Endothelial cell of umbilical vein (primary cell): ENCODE measurements at regions not wholly inside any gene's neighbourhood (a gene's known extent, or its start where the extent isn't known, plus 50 kb on each side); places are given as distances from the start of the nearest gene placed in this dataset.

Experiments used
- BruUV-seq: library from RNA; stranded (reverse); fragments of 400-500 nt; replicated peaks from 2 replicates; lab custom pipeline; 2021; lab: Mats Ljungman, UMichigan
- CTCF ChIA-PET: fragments of 300-600, 350-600 bp; sonication (Branson Sonifier 250); formaldehyde crosslinking; loops from one replicate; lab custom pipeline; 2021; ENCODE audit warnings: antibody characterized with exemption, inconsistent platforms; lab: Charles Lee
- POLR2A ChIA-PET: fragments of 300-600, 350-600 bp; sonication (Branson Sonifier 250); formaldehyde crosslinking; loops from one replicate; lab custom pipeline; 2021; ENCODE audit warnings: antibody characterized with exemption, inconsistent platforms; lab: Charles Lee
- DNase-seq: peaks from one replicate; pipeline ENCODE4 v3.0.0-alpha.2; 2011; ENCODE audit warnings: low read depth, low spot score
- FAIRE-seq: peaks from 2 replicates; lab custom pipeline; 2011; peaks lifted over from hg19 to GRCh38; lab: Jason Lieb, UNC
- H2AFZ ChIP-seq: 2 replicates; pipeline ENCODE4 v1.6.0; 2012; ENCODE audit warnings: low read depth, low read length, control low read depth, inconsistent platforms
- H3K27ac ChIP-seq: 2 replicates; pipeline ENCODE4 v1.5.1; 2011; ENCODE audit warnings: low read depth, mild to moderate bottlenecking, control low read depth, low read length, moderate library complexity; ENCODE audit not compliant: insufficient read depth
- H3K27me3 ChIP-seq, 2 experiments: 2 replicates each; pipeline versions ENCODE4 v1.6.0 to v1.6.1; 2011; ENCODE audit warnings: low read length in 2 of 2, mixed read lengths in 1 of 2; ENCODE audit not compliant: control insufficient read depth in 2 of 2, insufficient read depth in 2 of 2
- H3K36me3 ChIP-seq, 2 experiments: 2 replicates in 1 of 2; 3 replicates in 1 of 2; pipeline ENCODE4 v1.5.1; 2011; ENCODE audit warnings: low read length in 2 of 2, mild to moderate bottlenecking in 1 of 2, moderate library complexity in 1 of 2; ENCODE audit not compliant: control insufficient read depth in 2 of 2, insufficient read depth in 2 of 2; ENCODE audit errors: extremely low read depth in 1 of 2
- H3K4me1 ChIP-seq: 3 replicates; pipeline ENCODE4 v1.5.1; 2011; ENCODE audit warnings: mild to moderate bottlenecking, low read length; ENCODE audit not compliant: control insufficient read depth, insufficient read depth; ENCODE audit errors: extremely low read depth
- H3K4me2 ChIP-seq: 2 replicates; pipeline ENCODE4 v1.6.1; 2011; ENCODE audit warnings: low read length, control low read depth, mixed read lengths; ENCODE audit not compliant: insufficient read depth
- H3K4me3 ChIP-seq, 3 experiments: fragments of 200-600 bp in 1 of 3; sonication (generic), shearing (Covaris generic) in 1 of 3; replicated peaks in 1 of 3; 2 replicates each; pipeline ENCODE4 v1.5.1; 2011 to 2016; ENCODE audit warnings: control low read depth in 3 of 3, low read length in 3 of 3, mild to moderate bottlenecking in 2 of 3, inconsistent platforms in 1 of 3, low read depth in 1 of 3, moderate library complexity in 1 of 3; ENCODE audit not compliant: insufficient read depth in 1 of 3
- H3K79me2 ChIP-seq: 2 replicates; pipeline ENCODE4 v1.6.0; 2012; ENCODE audit warnings: low read length, inconsistent platforms; ENCODE audit not compliant: control insufficient read depth, insufficient read depth
- H3K9ac ChIP-seq: replicated peaks from 2 replicates; pipeline ENCODE3; 2011; ENCODE audit warnings: low read length, control low read depth; ENCODE audit not compliant: insufficient read depth; ENCODE audit errors: extremely low read depth
- H3K9me1 ChIP-seq: replicated peaks from 3 replicates; pipeline ENCODE4 v1.6.0; 2011; ENCODE audit warnings: mild to moderate bottlenecking, low read length; ENCODE audit not compliant: control insufficient read depth, insufficient read depth; ENCODE audit errors: extremely low read depth
- H3K9me3 ChIP-seq: replicated peaks from 2 replicates; pipeline ENCODE4 v1.5.1; 2012; ENCODE audit warnings: low read length, inconsistent platforms; ENCODE audit not compliant: control insufficient read depth, insufficient read depth
- H4K20me1 ChIP-seq: replicated peaks from 2 replicates; pipeline ENCODE3; 2011; ENCODE audit warnings: mild to moderate bottlenecking, low read length; ENCODE audit not compliant: control insufficient read depth, insufficient read depth; ENCODE audit errors: extremely low read depth
- CTCF ChIP-seq, 2 donors: IDR thresholded peaks; 1 replicate in 1 of 2; 2 replicates in 1 of 2; pipeline ENCODE4 v1.5.1; 2011; ENCODE audit warnings: low read length in 2 of 2, mild to moderate bottlenecking in 2 of 2, moderate library complexity in 2 of 2, control low read depth in 1 of 2, inconsistent platforms in 1 of 2, low read depth in 1 of 2; ENCODE audit not compliant: insufficient read depth in 1 of 2; ENCODE audit errors: extremely low read depth in 1 of 2
- EZH2 ChIP-seq: IDR thresholded peaks from 2 replicates; pipeline ENCODE4 v1.6.1; 2012; ENCODE audit warnings: borderline replicate concordance, low read depth, mild to moderate bottlenecking, moderate library complexity, low read length, inconsistent platforms; ENCODE audit not compliant: severe bottlenecking
- FOS ChIP-seq: IDR thresholded peaks from 2 replicates; pipeline ENCODE4 v1.6.1; 2011; ENCODE audit warnings: mild to moderate bottlenecking, low read length, moderate library complexity, borderline replicate concordance; ENCODE audit not compliant: insufficient read depth
- GATA2 ChIP-seq: IDR thresholded peaks from 2 replicates; pipeline ENCODE4 v1.7.0; 2011; ENCODE audit warnings: low read depth, mild to moderate bottlenecking, moderate library complexity, mixed read lengths, low read length; ENCODE audit not compliant: insufficient read length, insufficient read depth
- JUN ChIP-seq: IDR thresholded peaks from 2 replicates; pipeline ENCODE4 v1.6.1; 2011; ENCODE audit warnings: borderline replicate concordance, low read depth; ENCODE audit not compliant: insufficient read length, insufficient read depth
- MYC ChIP-seq: IDR thresholded peaks from one replicate; pipeline ENCODE4 v1.6.1; 2011; ENCODE audit warnings: mild to moderate bottlenecking, low read depth, low read length
- POLR2A ChIP-seq: IDR thresholded peaks from 2 replicates; pipeline ENCODE4 v1.6.1; 2012; ENCODE audit warnings: low read depth, mild to moderate bottlenecking, control low read depth, low read length
- POLR2AphosphoS5 ChIP-seq: IDR thresholded peaks from 2 replicates; pipeline ENCODE4 v1.6.1; 2012; ENCODE audit warnings: low read depth, mild to moderate bottlenecking, control low read depth, low read length, moderate library complexity; ENCODE audit not compliant: insufficient read depth
- dilution Hi-C: fragments of 300-500 bp; cut with MboI; formaldehyde crosslinking; loops from one replicate; pipeline ENCODE4 v1.15.0; 2019; ENCODE audit warnings: low sequenced_read_pairs; ENCODE audit not compliant: extremely low pct_ligation_motif_present
- intact Hi-C: fragments of 100-400 bp; cut with micrococcal nuclease; formaldehyde crosslinking; loops from one replicate; pipeline ENCODE4 v1.10.0; 2022
- TF ChIP-seq, protein P1 (sequence below): IDR thresholded peaks from 2 replicates; pipeline ENCODE4 v1.6.1; 2011; ENCODE audit not compliant: insufficient read depth, insufficient read length

DNA sequence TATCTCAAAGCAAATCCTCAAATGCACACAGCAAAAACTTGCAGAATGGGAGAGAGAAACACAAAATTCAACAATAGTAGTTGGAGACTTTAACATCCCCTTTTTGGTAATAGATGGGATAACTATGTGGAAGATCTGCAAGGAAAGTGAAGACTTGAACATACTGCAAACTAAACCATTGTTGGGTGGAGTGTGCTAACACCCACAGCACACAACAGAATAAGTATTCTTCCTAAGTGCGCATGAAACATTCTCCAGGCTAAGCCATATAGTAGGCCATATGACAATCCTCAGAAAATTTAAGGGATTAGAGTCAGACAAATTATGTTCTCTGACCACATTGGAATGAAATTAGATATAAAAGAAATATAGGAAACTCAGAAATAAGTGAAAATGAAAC lies 230.6 kb downstream of the FBXO15 start:
- BruUV-seq, result no TSS peak
- peaks cover 3% of the 10 kb centered on the region for H3K9me3 ChIP-seq
- H2AFZ ChIP-seq, result no peak overlapping the region
- no peaks in the 10 kb centered on the region for H4K20me1 ChIP-seq
- no peak overlapping the region for H3K27ac ChIP-seq
- no peak overlapping the region for H3K9ac ChIP-seq
- intact Hi-C loops, result no loop called here
- no peak overlapping the region for H3K4me2 ChIP-seq
- H3K4me3 ChIP-seq, result no peak overlapping the region
- no peak for FAIRE-seq
- no peaks in the 10 kb centered on the region for H3K4me1 ChIP-seq
- TF ChIP-seq, protein P1, sequence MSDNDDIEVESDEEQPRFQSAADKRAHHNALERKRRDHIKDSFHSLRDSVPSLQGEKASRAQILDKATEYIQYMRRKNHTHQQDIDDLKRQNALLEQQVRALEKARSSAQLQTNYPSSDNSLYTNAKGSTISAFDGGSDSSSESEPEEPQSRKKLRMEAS, result no peak
- no peak for TF ChIP-seq MYC
- no peak for TF ChIP-seq CTCF (IDR thresholded peaks at IDR 0.05; ENCODE audit: extremely low read depth in 1 of 2, insufficient read depth in 1 of 2, low read depth in 1 of 2, low read length in 2 of 2)
- TF ChIP-seq EZH2, result no peak
- no peak for TF ChIP-seq POLR2A
- TF ChIP-seq POLR2AphosphoS5, result no peak
- H3K27me3 ChIP-seq, result no peaks in the 10 kb centered on the region
- no peaks in the 10 kb centered on the region for H3K9me1 ChIP-seq
- ChIA-PET CTCF (interaction anchor here (0.6 kb wide), 1 partner anchor 8 kb away, joined by 3 read pairs; no protein-coding TSS in a partner anchor), POLR2A (no interaction called here)
- H3K36me3 ChIP-seq, result no peaks in the 10 kb centered on the region
- no peaks in the 10 kb centered on the region for H3K79me2 ChIP-seq
- dilution Hi-C loops, result no loop called here
- DNase-seq, result no peak

- CTCF ChIA-PET, result no interaction called here
- no peak for FAIRE-seq
- dilution Hi-C loops, result no loop called here
Measured at GRCh38 chr18:73913505-73913904, 234.1 kb downstream of the FBXO15 start.

More at GRCh38 chr18:73913505-73913904, 234.1 kb downstream of the FBXO15 start:
- no TSS peak for BruUV-seq
- Histone ChIP-seq H4K20me1 (no peaks in the 10 kb centered on the region), H3K4me3 (no peak overlapping the region), H3K9me1 (no peaks in the 10 kb centered on the region), H3K79me2 (no peaks in the 10 kb centered on the region), H3K4me2 (no peak overlapping the region), H3K9ac (no peak overlapping the region), H3K27ac (no peak overlapping the region), H3K27me3 (no peaks in the 10 kb centered on the region), H3K9me3 (peaks cover 6% of the 10 kb centered on the region), H2AFZ (no peak overlapping the region), H3K4me1 (no peaks in the 10 kb centered on the region), H3K36me3 (no peaks in the 10 kb centered on the region)
- DNase-seq, result no peak
- POLR2A ChIA-PET, result no interaction called here
- intact Hi-C loops, result no loop called here
- no peak for TF ChIP-seq EZH2
- no peak for TF ChIP-seq GATA2
- no peak for TF ChIP-seq POLR2AphosphoS5
- TF ChIP-seq JUN, result no peak
- TF ChIP-seq MYC, result no peak
- TF ChIP-seq, protein P1, result no peak
- no peak for TF ChIP-seq POLR2A
- TF ChIP-seq CTCF (IDR thresholded peaks at IDR 0.05; ENCODE audit: extremely low read depth in 1 of 2, insufficient read depth in 1 of 2, low read depth in 1 of 2, low read length in 2 of 2), result no peak
- no peak for TF ChIP-seq FOS
